ENCODE measurements at regions not wholly inside any gene's neighbourhood (a gene's known extent, or its start where the extent isn't known, plus 50 kb on each side); places are given as distances from the start of the nearest gene placed in this dataset.

- H3K27ac ChIP-seq, result no peak overlapping the region
- H3K27me3 ChIP-seq, result no peaks in the 10 kb centered on the region
- ATAC-seq (no peak), DNase-seq (no peak)
- intact Hi-C loops (cut with DNase I), result no loop called here
- H3K36me3 ChIP-seq, result no peaks in the 10 kb centered on the region
- H3K4me3 ChIP-seq, result no peak overlapping the region
- TF ChIP-seq, protein P1, sequence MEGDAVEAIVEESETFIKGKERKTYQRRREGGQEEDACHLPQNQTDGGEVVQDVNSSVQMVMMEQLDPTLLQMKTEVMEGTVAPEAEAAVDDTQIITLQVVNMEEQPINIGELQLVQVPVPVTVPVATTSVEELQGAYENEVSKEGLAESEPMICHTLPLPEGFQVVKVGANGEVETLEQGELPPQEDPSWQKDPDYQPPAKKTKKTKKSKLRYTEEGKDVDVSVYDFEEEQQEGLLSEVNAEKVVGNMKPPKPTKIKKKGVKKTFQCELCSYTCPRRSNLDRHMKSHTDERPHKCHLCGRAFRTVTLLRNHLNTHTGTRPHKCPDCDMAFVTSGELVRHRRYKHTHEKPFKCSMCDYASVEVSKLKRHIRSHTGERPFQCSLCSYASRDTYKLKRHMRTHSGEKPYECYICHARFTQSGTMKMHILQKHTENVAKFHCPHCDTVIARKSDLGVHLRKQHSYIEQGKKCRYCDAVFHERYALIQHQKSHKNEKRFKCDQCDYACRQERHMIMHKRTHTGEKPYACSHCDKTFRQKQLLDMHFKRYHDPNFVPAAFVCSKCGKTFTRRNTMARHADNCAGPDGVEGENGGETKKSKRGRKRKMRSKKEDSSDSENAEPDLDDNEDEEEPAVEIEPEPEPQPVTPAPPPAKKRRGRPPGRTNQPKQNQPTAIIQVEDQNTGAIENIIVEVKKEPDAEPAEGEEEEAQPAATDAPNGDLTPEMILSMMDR (IDR thresholded peaks at IDR 0.05), result no peak
- H3K4me1 ChIP-seq, result no peaks in the 10 kb centered on the region
- no peaks in the 10 kb centered on the region for H3K9me3 ChIP-seq
Observed at GRCh38 chr5:3010953-3011763, 259.7 kb upstream of the IRX2 start.

DNA sequence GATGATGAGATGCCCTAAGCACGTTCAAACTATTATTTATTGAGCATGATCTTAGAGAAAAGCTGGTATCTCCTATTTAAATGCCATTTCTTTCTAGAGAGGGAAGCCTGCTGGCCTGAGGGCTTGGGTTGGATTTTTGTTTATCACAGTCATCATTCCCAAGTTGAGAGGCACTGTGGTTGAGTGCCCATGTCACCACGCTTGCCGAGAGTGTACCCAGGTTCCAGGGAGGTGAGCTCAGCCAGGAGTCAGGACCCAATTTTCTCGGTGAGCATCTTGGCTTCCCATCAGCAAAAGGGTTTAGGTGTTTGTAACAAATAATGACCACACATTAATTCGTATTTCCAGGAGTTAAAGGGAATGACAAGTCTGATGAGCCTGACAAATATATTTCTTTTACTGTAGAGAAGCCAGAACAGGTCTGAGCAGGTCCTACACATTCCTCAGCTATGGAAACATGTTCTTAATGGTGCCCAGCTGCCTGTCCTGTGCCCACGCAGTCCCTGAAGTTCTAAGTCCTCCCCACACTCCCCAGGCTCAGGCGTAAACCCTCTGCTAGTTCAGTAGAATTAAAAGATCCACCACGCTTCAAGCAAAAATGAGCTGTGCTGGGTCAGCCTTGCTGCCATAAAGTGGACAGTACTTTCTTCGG, 258.9 kb upstream of the IRX2 start:
- ATAC-seq (no peak), DNase-seq (peak; percentile 7)
- Histone ChIP-seq H3K27me3 (no peaks in the 10 kb centered on the region), H3K36me3 (no peaks in the 10 kb centered on the region), H3K9me3 (no peaks in the 10 kb centered on the region), H3K27ac (no peak overlapping the region), H3K4me3 (no peak overlapping the region), H3K4me1 (no peaks in the 10 kb centered on the region)
- intact Hi-C loops (cut with DNase I), result no loop called here
- TF ChIP-seq, protein P1 (IDR thresholded peaks at IDR 0.05), result no peak

GRCh38 chr5:3009605-3010004, 258.1 kb upstream of the IRX2 start:
- TF ChIP-seq, protein P1 (IDR thresholded peaks at IDR 0.05), result no peak
- peak; percentile 12 for DNase-seq
- no peaks in the 10 kb centered on the region for H3K27me3 ChIP-seq
- no peaks in the 10 kb centered on the region for H3K36me3 ChIP-seq
- H3K4me1 ChIP-seq, result no peaks in the 10 kb centered on the region
- H3K9me3 ChIP-seq, result no peaks in the 10 kb centered on the region
- H3K4me3 ChIP-seq, result no peak overlapping the region
- H3K27ac ChIP-seq, result no peak overlapping the region
- no peak for ATAC-seq
- intact Hi-C loops (cut with DNase I), result no loop called here

DNA sequence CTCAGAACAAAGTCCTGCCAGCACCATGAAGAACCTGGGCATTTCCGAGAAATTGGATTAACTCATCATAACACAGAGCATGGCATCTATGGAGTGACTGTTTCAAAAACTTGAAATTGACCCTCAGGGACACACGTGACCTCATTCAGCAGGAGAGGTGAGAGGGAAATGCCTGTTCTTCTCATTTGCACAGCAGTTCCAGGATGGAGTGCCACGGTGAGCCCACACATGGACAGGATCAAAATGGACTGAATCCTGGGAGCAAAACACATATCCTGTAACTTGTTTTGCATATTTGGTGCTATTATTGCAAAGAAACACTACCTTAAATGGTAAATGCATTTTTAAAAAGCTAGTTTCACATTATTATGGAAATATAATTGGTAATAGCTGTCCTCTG, 256.1 kb upstream of the IRX2 start:
- no peaks in the 10 kb centered on the region for H3K9me3 ChIP-seq
- no peaks in the 10 kb centered on the region for H3K4me1 ChIP-seq
- H3K4me3 ChIP-seq, result no peak overlapping the region
- no peaks in the 10 kb centered on the region for H3K27me3 ChIP-seq
- intact Hi-C loops (cut with DNase I), result no loop called here
- no peaks in the 10 kb centered on the region for H3K36me3 ChIP-seq
- no peak overlapping the region for H3K27ac ChIP-seq
- ATAC-seq, result no peak
- no peak for DNase-seq
- TF ChIP-seq, protein P1 (IDR thresholded peaks at IDR 0.05), result no peak

GRCh38 chr5:3006961-3007551, 255.6 kb upstream of the IRX2 start:
- ATAC-seq (no peak), DNase-seq (peak; percentile 30)
- Histone ChIP-seq H3K27me3 (no peaks in the 10 kb centered on the region), H3K27ac (no peak overlapping the region), H3K4me3 (no peak overlapping the region), H3K9me3 (no peaks in the 10 kb centered on the region), H3K4me1 (no peaks in the 10 kb centered on the region), H3K36me3 (no peaks in the 10 kb centered on the region)
- TF ChIP-seq, protein P1 (IDR thresholded peaks at IDR 0.05), result no peak
- intact Hi-C loops (cut with DNase I), result no loop called here

All from upper lobe of right lung (tissue), 1 donor.